ENCODE measurements at regions not wholly inside any gene's neighbourhood (a gene's known extent, or its start where the extent isn't known, plus 50 kb on each side); places are given as distances from the start of the nearest gene placed in this dataset.
"Not testable (repeated sequence)": the region's sequence is repeated elsewhere in the genome, so short reads cannot be mapped to it uniquely, and the experiment has no call there.

- FAIRE-seq (no peak), DNase-seq (ENCODE audit: insufficient read length, low spot score) (no peak)
- no peak for TF ChIP-seq POLR2A (IDR thresholded peaks at IDR 0.05; ENCODE audit: low read depth, low read length)
These were observed 191.1 kb downstream of the MAT2B start for GRCh38 chr5:163696579-163696887.

- no peak for DNase-seq (ENCODE audit: insufficient read length, low spot score)
- FAIRE-seq, result no peak
- no peak for TF ChIP-seq POLR2A (IDR thresholded peaks at IDR 0.05; ENCODE audit: low read depth, low read length)
These were observed 200.8 kb downstream of the MAT2B start for GRCh38 chr5:163706053-163706771.

GRCh38 chr5:163712011-163712410, 206.6 kb downstream of the MAT2B start:
- TF ChIP-seq POLR2A (IDR thresholded peaks at IDR 0.05; ENCODE audit: low read depth, low read length), result no peak
- FAIRE-seq (no peak), DNase-seq (ENCODE audit: insufficient read length, low spot score) (no peak)

DNA sequence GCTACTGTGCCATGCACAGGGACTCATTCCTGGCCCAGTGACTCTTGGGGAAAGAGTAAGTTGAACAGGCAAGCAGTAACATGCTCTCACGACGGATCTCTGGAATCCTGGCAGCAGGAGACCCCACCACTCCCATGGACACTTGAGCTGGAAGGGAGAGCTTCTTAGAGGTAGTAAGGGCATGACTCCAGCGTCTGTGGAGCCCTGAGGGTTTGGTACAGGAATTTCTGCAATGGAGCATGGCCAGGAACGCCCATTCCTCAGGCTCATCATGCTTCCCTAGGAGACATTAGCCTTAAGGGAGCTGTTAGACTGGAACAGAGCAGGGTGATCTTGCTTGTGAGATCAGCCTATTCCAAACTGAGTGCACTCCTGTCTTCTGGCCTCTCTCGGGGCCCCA, 212.9 kb downstream of the MAT2B start:
- DNase-seq (ENCODE audit: insufficient read length, low spot score) (no peak), FAIRE-seq (no peak)

GRCh38 chr5:163724305-163724704, 218.9 kb downstream of the MAT2B start:
- TF ChIP-seq POLR2A (IDR thresholded peaks at IDR 0.05; ENCODE audit: low read depth, low read length), result no peak
- no peak for FAIRE-seq
- DNase-seq (ENCODE audit: insufficient read length, low spot score), result no peak

More for the DNA sequence above, 212.9 kb downstream of the MAT2B start:
- no peak for TF ChIP-seq POLR2A (IDR thresholded peaks at IDR 0.05; ENCODE audit: low read depth, low read length)

GRCh38 chr5:163727028-163727427, 221.6 kb downstream of the MAT2B start:
- no peak for TF ChIP-seq POLR2A (IDR thresholded peaks at IDR 0.05; ENCODE audit: low read depth, low read length)
- DNase-seq (ENCODE audit: insufficient read length, low spot score) (no peak), FAIRE-seq (no peak)

- no peak for FAIRE-seq
These were observed 224.9 kb downstream of the MAT2B start for GRCh38 chr5:163730206-163730756.

DNA sequence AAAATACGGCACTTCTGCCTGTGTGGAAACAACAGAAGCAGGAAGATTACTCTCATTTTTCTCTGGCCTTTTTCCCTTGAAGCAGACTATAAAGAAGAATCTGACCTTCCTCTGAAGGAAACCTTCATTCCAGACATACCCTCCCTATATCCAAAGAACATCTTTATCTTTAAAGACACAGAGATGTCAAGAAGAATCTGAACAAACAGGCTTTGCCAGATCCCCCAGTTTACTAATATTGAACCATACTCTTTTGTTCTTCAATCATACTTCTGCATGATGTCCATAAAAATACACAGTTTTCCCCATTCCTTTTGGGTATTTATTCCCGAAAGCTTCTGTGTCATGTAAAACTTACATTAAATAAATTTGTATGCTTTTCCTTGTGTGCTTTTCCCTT, 225.8 kb downstream of the MAT2B start:
- no peak for TF ChIP-seq POLR2A (IDR thresholded peaks at IDR 0.05; ENCODE audit: low read depth, low read length)
- DNase-seq (ENCODE audit: insufficient read length, low spot score) (no peak), FAIRE-seq (no peak)

More at GRCh38 chr5:163730206-163730756, 224.9 kb downstream of the MAT2B start:
- TF ChIP-seq POLR2A (IDR thresholded peaks at IDR 0.05; ENCODE audit: low read depth, low read length), result no peak
- no peak for DNase-seq (ENCODE audit: insufficient read length, low spot score)

DNA sequence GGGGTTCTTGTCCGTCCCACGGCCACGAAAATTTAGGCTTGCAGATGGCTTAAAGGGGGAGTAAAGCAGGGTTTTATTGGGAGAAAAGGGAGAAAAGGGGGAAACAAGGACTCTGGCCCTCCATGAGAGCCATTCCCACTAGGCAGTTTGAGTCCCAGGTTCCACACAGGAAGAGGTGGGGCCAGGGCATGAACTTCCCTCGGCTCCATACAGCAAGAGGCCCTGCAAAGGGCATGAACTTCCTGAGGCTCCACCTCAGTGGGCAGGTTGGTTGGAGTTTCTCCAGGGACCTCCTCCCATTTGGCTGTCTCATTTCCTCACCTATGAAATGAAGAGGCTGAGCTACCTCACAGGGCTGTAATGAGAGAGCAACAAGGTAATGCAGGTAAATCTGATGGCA, 229.7 kb downstream of the MAT2B start:
- no peak for DNase-seq (ENCODE audit: insufficient read length, low spot score)
- TF ChIP-seq POLR2A (IDR thresholded peaks at IDR 0.05; ENCODE audit: low read depth, low read length), result no peak
- FAIRE-seq, result no peak

- FAIRE-seq, result no peak
These were observed 242.2 kb downstream of the MAT2B start for GRCh38 chr5:163747586-163747985.

GRCh38 chr5:163748934-163749333, 243.5 kb downstream of the MAT2B start:
- TF ChIP-seq POLR2A (IDR thresholded peaks at IDR 0.05; ENCODE audit: low read depth, low read length), result no peak
- FAIRE-seq (no peak), DNase-seq (ENCODE audit: insufficient read length, low spot score) (no peak)

More at GRCh38 chr5:163747586-163747985, 242.2 kb downstream of the MAT2B start:
- TF ChIP-seq POLR2A (IDR thresholded peaks at IDR 0.05; ENCODE audit: low read depth, low read length), result no peak
- DNase-seq (ENCODE audit: insufficient read length, low spot score), result no peak

DNA sequence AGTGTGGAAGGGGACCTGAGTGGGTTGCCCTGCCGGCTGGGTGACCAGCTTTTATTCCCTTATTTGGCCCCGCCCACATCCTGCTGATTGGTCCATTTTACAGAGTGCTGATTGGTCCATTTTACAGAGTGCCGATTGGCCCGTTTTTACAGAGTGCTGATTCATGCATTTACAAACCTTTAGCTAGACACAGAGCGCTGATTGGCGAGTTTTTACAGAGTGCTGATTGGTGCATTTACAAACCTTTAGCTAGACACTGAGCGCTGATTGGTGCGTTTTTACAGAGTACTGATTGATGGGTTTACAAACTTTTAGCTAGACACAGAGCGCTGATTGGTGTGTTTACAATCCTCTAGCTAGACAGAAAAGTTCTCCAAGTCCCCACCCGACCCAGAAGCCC, 245.0 kb downstream of the MAT2B start:
- FAIRE-seq; DNase-seq (ENCODE audit: insufficient read length, low spot score): not testable (repeated sequence)

DNA sequence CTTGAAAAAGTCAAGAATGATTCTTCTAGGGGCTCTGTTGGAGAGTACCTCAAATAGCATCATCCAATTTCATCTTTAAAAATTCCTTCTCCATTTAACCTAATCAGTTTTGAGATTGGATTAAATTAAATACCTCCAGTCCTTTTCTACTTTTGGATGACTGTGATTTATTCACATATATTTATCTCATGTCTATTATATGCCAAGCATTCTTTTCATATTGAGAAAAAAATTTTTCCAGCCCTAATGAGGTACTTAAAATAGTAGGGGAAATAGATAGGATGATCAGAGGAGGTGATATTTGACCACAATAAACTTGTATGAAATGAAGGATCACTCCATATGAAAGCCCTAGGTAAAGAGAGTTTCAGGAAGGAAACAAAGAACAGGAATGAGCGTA, 250.1 kb downstream of the MAT2B start:
- DNase-seq (ENCODE audit: insufficient read length, low spot score), result no peak
- no peak for FAIRE-seq
- TF ChIP-seq POLR2A (IDR thresholded peaks at IDR 0.05; ENCODE audit: low read depth, low read length), result no peak

DNA sequence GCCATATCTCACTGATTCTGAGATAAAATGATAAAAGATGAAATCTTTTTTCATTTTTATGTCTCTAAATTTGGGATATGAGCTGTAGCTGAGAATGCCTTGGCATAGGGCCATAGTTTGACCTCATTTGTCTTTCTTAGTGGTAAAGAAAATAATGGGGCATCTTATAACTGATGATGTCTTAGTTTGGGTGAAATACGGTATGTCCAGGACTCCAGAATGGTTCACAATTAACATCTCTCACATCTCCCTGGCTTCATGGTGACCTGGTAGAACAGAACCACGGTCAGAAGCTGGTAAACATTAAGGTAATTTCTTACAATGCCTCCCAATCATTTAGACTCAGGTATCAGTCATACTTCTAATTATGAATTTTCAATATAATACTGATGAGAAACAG, 250.8 kb downstream of the MAT2B start:
- FAIRE-seq (no peak), DNase-seq (ENCODE audit: insufficient read length, low spot score) (no peak)
- no peak for TF ChIP-seq POLR2A (IDR thresholded peaks at IDR 0.05; ENCODE audit: low read depth, low read length)

GRCh38 chr5:163757344-163757743, 251.9 kb downstream of the MAT2B start:
- TF ChIP-seq POLR2A (IDR thresholded peaks at IDR 0.05; ENCODE audit: low read depth, low read length), result no peak
- no peak for FAIRE-seq
- no peak for DNase-seq (ENCODE audit: insufficient read length, low spot score)

Data from H54 (cell line).